PFSK-1 (cell line): ENCODE measurements at regions not wholly inside any gene's neighbourhood (a gene's known extent, or its start where the extent isn't known, plus 50 kb on each side); places are given as distances from the start of the nearest gene placed in this dataset.

Source experiments
- POLR2AphosphoS5 ChIP-seq: IDR thresholded peaks from 2 replicates; pipeline ENCODE4 v1.6.1; 2012; ENCODE audit warnings: low read depth, mild to moderate bottlenecking, control low read depth, low read length, moderate library complexity
- TAF1 ChIP-seq: IDR thresholded peaks from 2 replicates; pipeline ENCODE4 v1.6.1; 2012; ENCODE audit warnings: low read length, control low read depth, borderline replicate concordance; ENCODE audit not compliant: insufficient read depth
- TF ChIP-seq, protein P1 (sequence below), 2 experiments: IDR thresholded peaks; 2 replicates each; pipeline versions ENCODE4 v1.6.1 to v1.8.0; 2011 to 2012; ENCODE audit warnings: low read depth in 2 of 2, low read length in 2 of 2, control low read depth in 1 of 2, inconsistent platforms in 1 of 2, mild to moderate bottlenecking in 1 of 2, moderate library complexity in 1 of 2; ENCODE audit not compliant: insufficient read depth in 1 of 2

DNA sequence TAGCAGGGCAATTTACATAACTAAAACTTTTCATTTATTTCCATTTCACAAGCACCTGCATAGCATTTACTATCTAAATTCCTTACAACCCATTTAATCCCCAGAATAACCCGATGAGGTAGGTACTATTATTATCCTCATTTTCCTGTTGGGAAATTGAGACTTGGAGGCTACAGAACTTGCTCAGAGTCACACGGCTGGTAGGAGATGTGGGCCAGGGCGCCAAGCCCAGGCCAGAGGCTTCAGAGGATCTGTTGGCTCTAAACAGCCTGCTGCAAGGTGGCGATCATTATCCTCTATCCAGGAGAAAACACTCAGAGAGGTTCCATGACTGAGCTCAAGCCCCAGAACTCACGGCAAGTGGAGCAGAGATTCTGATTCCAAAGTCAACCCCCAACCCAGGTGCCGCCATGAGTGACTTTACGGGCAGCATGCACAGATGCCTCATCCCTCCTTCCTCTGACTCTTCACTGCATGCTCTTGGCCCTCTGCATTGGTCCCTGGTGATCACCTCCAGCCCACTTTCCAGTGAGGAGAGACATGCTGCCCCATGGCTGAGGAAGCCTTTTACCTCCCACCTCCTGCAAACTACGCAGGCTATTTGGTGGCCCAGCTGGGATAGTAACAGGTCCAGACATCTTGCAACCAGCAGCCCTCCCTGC, 168.4 kb upstream of the FSTL4 start:
- no peak for TF ChIP-seq TAF1
- TF ChIP-seq, protein P1, sequence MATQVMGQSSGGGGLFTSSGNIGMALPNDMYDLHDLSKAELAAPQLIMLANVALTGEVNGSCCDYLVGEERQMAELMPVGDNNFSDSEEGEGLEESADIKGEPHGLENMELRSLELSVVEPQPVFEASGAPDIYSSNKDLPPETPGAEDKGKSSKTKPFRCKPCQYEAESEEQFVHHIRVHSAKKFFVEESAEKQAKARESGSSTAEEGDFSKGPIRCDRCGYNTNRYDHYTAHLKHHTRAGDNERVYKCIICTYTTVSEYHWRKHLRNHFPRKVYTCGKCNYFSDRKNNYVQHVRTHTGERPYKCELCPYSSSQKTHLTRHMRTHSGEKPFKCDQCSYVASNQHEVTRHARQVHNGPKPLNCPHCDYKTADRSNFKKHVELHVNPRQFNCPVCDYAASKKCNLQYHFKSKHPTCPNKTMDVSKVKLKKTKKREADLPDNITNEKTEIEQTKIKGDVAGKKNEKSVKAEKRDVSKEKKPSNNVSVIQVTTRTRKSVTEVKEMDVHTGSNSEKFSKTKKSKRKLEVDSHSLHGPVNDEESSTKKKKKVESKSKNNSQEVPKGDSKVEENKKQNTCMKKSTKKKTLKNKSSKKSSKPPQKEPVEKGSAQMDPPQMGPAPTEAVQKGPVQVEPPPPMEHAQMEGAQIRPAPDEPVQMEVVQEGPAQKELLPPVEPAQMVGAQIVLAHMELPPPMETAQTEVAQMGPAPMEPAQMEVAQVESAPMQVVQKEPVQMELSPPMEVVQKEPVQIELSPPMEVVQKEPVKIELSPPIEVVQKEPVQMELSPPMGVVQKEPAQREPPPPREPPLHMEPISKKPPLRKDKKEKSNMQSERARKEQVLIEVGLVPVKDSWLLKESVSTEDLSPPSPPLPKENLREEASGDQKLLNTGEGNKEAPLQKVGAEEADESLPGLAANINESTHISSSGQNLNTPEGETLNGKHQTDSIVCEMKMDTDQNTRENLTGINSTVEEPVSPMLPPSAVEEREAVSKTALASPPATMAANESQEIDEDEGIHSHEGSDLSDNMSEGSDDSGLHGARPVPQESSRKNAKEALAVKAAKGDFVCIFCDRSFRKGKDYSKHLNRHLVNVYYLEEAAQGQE (IDR thresholded peaks at IDR 0.05; ENCODE audit: insufficient read depth in 1 of 2, low read depth in 2 of 2, low read length in 2 of 2): no peak
- TF ChIP-seq POLR2AphosphoS5: no peak
